ENCODE measurements at regions not wholly inside any gene's neighbourhood (a gene's known extent, or its start where the extent isn't known, plus 50 kb on each side); places are given as distances from the start of the nearest gene placed in this dataset.

- TF ChIP-seq CTCF (IDR thresholded peaks at IDR 0.05; ENCODE audit: low read depth, low read length) (no peak), POLR2A (IDR thresholded peaks at IDR 0.05; ENCODE audit: extremely low read depth, insufficient read length) (no peak), MAX (IDR thresholded peaks at IDR 0.05; ENCODE audit: low read depth, low read length) (no peak)
Observed at GRCh38 chr12:34107016-34107415, 84.7 kb downstream of the ALG10 start.
